GM13976 (cell line): ENCODE measurements at regions not wholly inside any gene's neighbourhood (a gene's known extent, or its start where the extent isn't known, plus 50 kb on each side); places are given as distances from the start of the nearest gene placed in this dataset.

Experiments
- DNase-seq: peaks from one replicate; pipeline ENCODE4 v3.0.0; 2012; ENCODE audit warnings: low spot score
- in situ Hi-C: fragments of 300-500 bp; cut with MboI; formaldehyde crosslinking; loops from one replicate; pipeline ENCODE4 v1.12.0; 2022; ENCODE audit warnings: low sequenced_read_pairs, mixed read lengths, inconsistent platforms; ENCODE audit not compliant: unreplicated experiment
- TF ChIP-seq, protein P1 (sequence below): IDR thresholded peaks from 2 replicates; pipeline ENCODE4 v1.5.1; 2012; ENCODE audit warnings: borderline replicate concordance, mild to moderate bottlenecking; ENCODE audit not compliant: insufficient read depth; ENCODE audit errors: extremely low read depth, missing control alignments, control extremely low read depth

DNA sequence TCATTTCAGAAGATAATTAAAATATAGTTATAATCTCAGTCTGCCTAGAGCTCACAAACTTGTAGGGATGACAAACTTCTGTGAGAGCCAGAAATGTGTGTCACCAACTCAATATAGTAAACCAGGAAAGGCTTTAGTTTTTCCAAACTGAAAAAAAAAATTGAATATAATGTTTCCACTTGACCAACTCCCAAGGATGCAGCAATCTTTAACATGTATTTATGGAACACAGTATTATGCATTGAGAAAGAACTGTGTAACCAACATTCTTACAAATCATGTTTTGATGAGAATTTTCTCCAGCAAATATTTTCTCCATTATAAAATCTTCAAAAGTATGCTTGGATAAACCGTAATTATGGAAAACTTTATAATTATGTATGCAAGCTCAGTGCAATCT is 50.1 kb upstream of the KLF12 start:
- TF ChIP-seq, protein P1, sequence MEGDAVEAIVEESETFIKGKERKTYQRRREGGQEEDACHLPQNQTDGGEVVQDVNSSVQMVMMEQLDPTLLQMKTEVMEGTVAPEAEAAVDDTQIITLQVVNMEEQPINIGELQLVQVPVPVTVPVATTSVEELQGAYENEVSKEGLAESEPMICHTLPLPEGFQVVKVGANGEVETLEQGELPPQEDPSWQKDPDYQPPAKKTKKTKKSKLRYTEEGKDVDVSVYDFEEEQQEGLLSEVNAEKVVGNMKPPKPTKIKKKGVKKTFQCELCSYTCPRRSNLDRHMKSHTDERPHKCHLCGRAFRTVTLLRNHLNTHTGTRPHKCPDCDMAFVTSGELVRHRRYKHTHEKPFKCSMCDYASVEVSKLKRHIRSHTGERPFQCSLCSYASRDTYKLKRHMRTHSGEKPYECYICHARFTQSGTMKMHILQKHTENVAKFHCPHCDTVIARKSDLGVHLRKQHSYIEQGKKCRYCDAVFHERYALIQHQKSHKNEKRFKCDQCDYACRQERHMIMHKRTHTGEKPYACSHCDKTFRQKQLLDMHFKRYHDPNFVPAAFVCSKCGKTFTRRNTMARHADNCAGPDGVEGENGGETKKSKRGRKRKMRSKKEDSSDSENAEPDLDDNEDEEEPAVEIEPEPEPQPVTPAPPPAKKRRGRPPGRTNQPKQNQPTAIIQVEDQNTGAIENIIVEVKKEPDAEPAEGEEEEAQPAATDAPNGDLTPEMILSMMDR: no peak
- in situ Hi-C loops: no loop called here
- no peak for DNase-seq
